ENCODE measurements at regions not wholly inside any gene's neighbourhood (a gene's known extent, or its start where the extent isn't known, plus 50 kb on each side); places are given as distances from the start of the nearest gene placed in this dataset.

GRCh38 chr20:48075591-48076174 lies 290.4 kb upstream of the SULF2 start:
- H3K27ac ChIP-seq (ENCODE audit: low read depth, low read length), result no peak overlapping the region
- no peak overlapping the region for H3K9ac ChIP-seq (ENCODE audit: extremely low read depth, low read length, poor library complexity, severe bottlenecking)
- no peaks in the 10 kb centered on the region for H3K4me1 ChIP-seq (ENCODE audit: control insufficient read depth, insufficient read depth, low read length)
- no peaks in the 10 kb centered on the region for H3K27me3 ChIP-seq (ENCODE audit: control insufficient read depth, insufficient read depth, low read length, poor library complexity, severe bottlenecking)
- H3K36me3 ChIP-seq (ENCODE audit: control insufficient read depth, insufficient read depth, low read length), result no peaks in the 10 kb centered on the region
- no peak for TF ChIP-seq CTCF (conservative IDR thresholded peaks at IDR 0.05)
- Mint-ChIP-seq H3K9me3 (no peaks in the 10 kb centered on the region), H3K4me1 (peaks cover 8% of the 10 kb centered on the region), H3K4me3 (no peak overlapping the region), H3K36me3 (ENCODE audit: low read depth) (no peaks in the 10 kb centered on the region), H3K27me3 (ENCODE audit: insufficient read depth) (peaks cover 2% of the 10 kb centered on the region), H3K27ac (no peak overlapping the region)
- WGBS, 2 experiments (ENCODE audit: insufficient coverage in 1 of 2, insufficient read length in 1 of 2), result 91 to 94% methylated on average over 6 to 7 of the region's 7 CpGs
- H3K9me3 ChIP-seq (ENCODE audit: control insufficient read depth, low read length), result no peaks in the 10 kb centered on the region
- no peak overlapping the region for H3K4me3 ChIP-seq (ENCODE audit: low read length)
- DNase-seq, result no peak

GRCh38 chr20:48070991-48071652 lies 285.8 kb upstream of the SULF2 start:
- DNase-seq, result no peak
- Histone ChIP-seq H3K4me1 (ENCODE audit: control insufficient read depth, insufficient read depth, low read length) (no peaks in the 10 kb centered on the region), H3K27me3 (ENCODE audit: control insufficient read depth, insufficient read depth, low read length, poor library complexity, severe bottlenecking) (no peaks in the 10 kb centered on the region), H3K9me3 (ENCODE audit: control insufficient read depth, low read length) (no peaks in the 10 kb centered on the region), H3K9ac (ENCODE audit: extremely low read depth, low read length, poor library complexity, severe bottlenecking) (no peak overlapping the region), H3K27ac (ENCODE audit: low read depth, low read length) (no peak overlapping the region), H3K4me3 (ENCODE audit: low read length) (no peak overlapping the region), H3K36me3 (ENCODE audit: control insufficient read depth, insufficient read depth, low read length) (no peaks in the 10 kb centered on the region)
- 90 to 100% methylated on average over 3 to 5 of the region's 5 CpGs for WGBS, 2 experiments (ENCODE audit: insufficient coverage in 1 of 2, insufficient read length in 1 of 2)
- Mint-ChIP-seq H3K4me3 (no peak overlapping the region), H3K27ac (no peak overlapping the region), H3K4me1 (peaks cover 6% of the 10 kb centered on the region), H3K36me3 (ENCODE audit: low read depth) (no peaks in the 10 kb centered on the region), H3K9me3 (peaks cover 8% of the 10 kb centered on the region), H3K27me3 (ENCODE audit: insufficient read depth) (peaks cover 2% of the 10 kb centered on the region)
- TF ChIP-seq CTCF (conservative IDR thresholded peaks at IDR 0.05), result no peak

- peaks cover 8% of the 10 kb centered on the region for H3K9me3 Mint-ChIP-seq
- no peak for TF ChIP-seq CTCF (conservative IDR thresholded peaks at IDR 0.05)
- no peak for DNase-seq
- no peaks in the 10 kb centered on the region for H3K4me1 Mint-ChIP-seq
- no peaks in the 10 kb centered on the region for H3K36me3 Mint-ChIP-seq (ENCODE audit: low read depth)
- Histone ChIP-seq H3K4me1 (ENCODE audit: control insufficient read depth, insufficient read depth, low read length) (no peaks in the 10 kb centered on the region), H3K9me3 (ENCODE audit: control insufficient read depth, low read length) (no peaks in the 10 kb centered on the region), H3K27ac (ENCODE audit: low read depth, low read length) (no peak overlapping the region), H3K9ac (ENCODE audit: extremely low read depth, low read length, poor library complexity, severe bottlenecking) (no peak overlapping the region), H3K36me3 (ENCODE audit: control insufficient read depth, insufficient read depth, low read length) (no peaks in the 10 kb centered on the region), H3K27me3 (ENCODE audit: control insufficient read depth, insufficient read depth, low read length, poor library complexity, severe bottlenecking) (no peaks in the 10 kb centered on the region), H3K4me3 (ENCODE audit: low read length) (no peak overlapping the region)
- 82 to 92% methylated on average over 3 of the region's 3 CpGs for WGBS, 2 experiments (ENCODE audit: insufficient coverage in 1 of 2, insufficient read length in 1 of 2)
- no peak overlapping the region for H3K27ac Mint-ChIP-seq
- no peak overlapping the region for H3K4me3 Mint-ChIP-seq
- H3K27me3 Mint-ChIP-seq (ENCODE audit: insufficient read depth), result peaks cover 2% of the 10 kb centered on the region
Observed at GRCh38 chr20:48069596-48069995, 284.3 kb upstream of the SULF2 start.
